K562 (cell line): ENCODE measurements at regions not wholly inside any gene's neighbourhood (a gene's known extent, or its start where the extent isn't known, plus 50 kb on each side); places are given as distances from the start of the nearest gene placed in this dataset.
"Not testable (repeated sequence)": the region's sequence is repeated elsewhere in the genome, so short reads cannot be mapped to it uniquely, and the experiment has no call there.

Source experiments
- BRD9 ChIP-seq: fragments of 450-650 bp; IDR thresholded peaks from 2 replicates; pipeline ENCODE4 v1.6.1; 2018; ENCODE audit warnings: low read depth; ENCODE audit not compliant: partially characterized antibody
- CBFB ChIP-seq: sonication (generic); formaldehyde crosslinking; IDR thresholded peaks from 2 replicates; pipeline ENCODE4 v1.4.0; 2020; ENCODE audit warnings: mild to moderate bottlenecking, missing genetic modification reagents
- CCNT2 ChIP-seq: IDR thresholded peaks from 2 replicates; pipeline ENCODE4 v1.6.1; 2011; ENCODE audit warnings: borderline replicate concordance, low read depth, mild to moderate bottlenecking, moderate library complexity, mixed read lengths, low read length; ENCODE audit not compliant: insufficient read length; ENCODE audit errors: extremely low read depth
- CTBP1 ChIP-seq: fragments of 450-650 bp; IDR thresholded peaks from 2 replicates; pipeline ENCODE4 v1.6.1; 2016; ENCODE audit warnings: borderline replicate concordance
- CXXC5 ChIP-seq: fragments of 250-450 bp; sonication (Bioruptor Pico); IDR thresholded peaks from 2 replicates; pipeline ENCODE4 v1.8.0; 2022; ENCODE audit warnings: inconsistent platforms, mild to moderate bottlenecking, moderate library complexity
- ESRRA ChIP-seq: fragments of 450-650 bp; IDR thresholded peaks from 2 replicates; pipeline ENCODE4 v1.6.1; 2014; ENCODE audit warnings: low read depth, mild to moderate bottlenecking, moderate library complexity, borderline replicate concordance
- GABPB1 ChIP-seq: sonication (generic); formaldehyde crosslinking; IDR thresholded peaks from 2 replicates; pipeline ENCODE4 v1.8.0; 2022; ENCODE audit warnings: mild to moderate bottlenecking, missing genetic modification reagents
- HDGF ChIP-seq: fragments of 450-650 bp; IDR thresholded peaks from 2 replicates; pipeline ENCODE4 v1.6.1; 2016
- KLF16 ChIP-seq: IDR thresholded peaks from 2 replicates; pipeline ENCODE4 v1.6.1; 2016; ENCODE audit warnings: antibody characterized with exemption
- L3MBTL2 ChIP-seq: fragments of 450-650 bp; IDR thresholded peaks from 2 replicates; pipeline ENCODE4 v1.6.1; 2016; ENCODE audit warnings: mild to moderate bottlenecking, moderate library complexity
- MAZ ChIP-seq, 2 experiments: fragments of 450-650 bp in 1 of 2; sonication (generic) in 1 of 2; formaldehyde crosslinking; IDR thresholded peaks in 1 of 2; conservative IDR thresholded peaks in 1 of 2; 2 replicates each; pipeline versions ENCODE4 v1.4.0 to v1.5.0; 2020; ENCODE audit warnings: mild to moderate bottlenecking in 1 of 2, missing genetic modification reagents in 1 of 2
- RCOR1 ChIP-seq, 2 experiments: IDR thresholded peaks; 2 replicates each; pipeline ENCODE4 v1.6.1; 2012; ENCODE audit warnings: low read depth in 2 of 2, low read length in 2 of 2, borderline replicate concordance in 1 of 2, improper control_type of control experiment in 1 of 2
- SMARCA4 ChIP-seq: fragments of 450-650 bp; IDR thresholded peaks from 2 replicates; pipeline ENCODE4 v1.6.1; 2016
- SMC3 ChIP-seq: conservative IDR thresholded peaks from 2 replicates; pipeline ENCODE4 v1.6.1; 2011; ENCODE audit warnings: low read depth, low read length, improper control_type of control experiment; ENCODE audit not compliant: insufficient read depth
- SOX6 ChIP-seq: fragments of 450-650 bp; IDR thresholded peaks from 2 replicates; pipeline ENCODE4 v1.6.1; 2014; ENCODE audit warnings: mild to moderate bottlenecking
- SPI1 ChIP-seq: IDR thresholded peaks from 2 replicates; pipeline ENCODE4 v1.6.1; 2011; ENCODE audit warnings: low read depth, low read length, control low read depth, borderline replicate concordance
- STAG1 ChIP-seq: sonication (generic); formaldehyde crosslinking; IDR thresholded peaks from 2 replicates; pipeline ENCODE4 v1.5.0; 2020; ENCODE audit warnings: missing genetic modification reagents, borderline replicate concordance
- XRCC5 ChIP-seq: fragments of 200-400 bp; formaldehyde crosslinking; IDR thresholded peaks from 2 replicates; pipeline ENCODE4 v1.6.1; 2017; ENCODE audit warnings: low read depth, mild to moderate bottlenecking, low read length
- YY1 ChIP-seq, 3 experiments: IDR thresholded peaks; 2 replicates each; pipeline ENCODE4 v1.6.1; 2011; ENCODE audit warnings: low read length in 2 of 3, mild to moderate bottlenecking in 2 of 3, moderate library complexity in 2 of 3, borderline replicate concordance in 1 of 3, control low read depth in 1 of 3, low read depth in 1 of 3; ENCODE audit not compliant: insufficient read depth in 3 of 3, insufficient replicate concordance in 2 of 3, control insufficient read depth in 1 of 3, insufficient read length in 1 of 3; ENCODE audit errors: extremely low read depth in 1 of 3
- ZBTB7A ChIP-seq: IDR thresholded peaks from 2 replicates; pipeline ENCODE4 v1.6.1; 2011; ENCODE audit warnings: low read depth, mild to moderate bottlenecking, low read length, moderate library complexity, borderline replicate concordance; ENCODE audit not compliant: control insufficient read depth
- ZNF263 ChIP-seq: sonication (generic); formaldehyde crosslinking; IDR thresholded peaks from 2 replicates; pipeline ENCODE4 v1.8.0; 2022; ENCODE audit warnings: mild to moderate bottlenecking, missing genetic modification reagents, borderline replicate concordance
- TF ChIP-seq, protein P1 (sequence below): fragments of 200-800 bp; sonication (Bioruptor generic); IDR thresholded peaks from 2 replicates; pipeline ENCODE4 v1.6.1; 2017; ENCODE audit warnings: missing genetic modification characterization, missing compliant biosample characterization
- TF ChIP-seq, protein P2 (sequence below), 2 experiments: IDR thresholded peaks in 1 of 2; conservative IDR thresholded peaks in 1 of 2; 2 replicates each; pipeline ENCODE4 v1.6.1; 2016; ENCODE audit warnings: low read depth in 2 of 2, mild to moderate bottlenecking in 1 of 2, missing compliant biosample characterization in 1 of 2, missing genetic modification characterization in 1 of 2, moderate library complexity in 1 of 2

DNA sequence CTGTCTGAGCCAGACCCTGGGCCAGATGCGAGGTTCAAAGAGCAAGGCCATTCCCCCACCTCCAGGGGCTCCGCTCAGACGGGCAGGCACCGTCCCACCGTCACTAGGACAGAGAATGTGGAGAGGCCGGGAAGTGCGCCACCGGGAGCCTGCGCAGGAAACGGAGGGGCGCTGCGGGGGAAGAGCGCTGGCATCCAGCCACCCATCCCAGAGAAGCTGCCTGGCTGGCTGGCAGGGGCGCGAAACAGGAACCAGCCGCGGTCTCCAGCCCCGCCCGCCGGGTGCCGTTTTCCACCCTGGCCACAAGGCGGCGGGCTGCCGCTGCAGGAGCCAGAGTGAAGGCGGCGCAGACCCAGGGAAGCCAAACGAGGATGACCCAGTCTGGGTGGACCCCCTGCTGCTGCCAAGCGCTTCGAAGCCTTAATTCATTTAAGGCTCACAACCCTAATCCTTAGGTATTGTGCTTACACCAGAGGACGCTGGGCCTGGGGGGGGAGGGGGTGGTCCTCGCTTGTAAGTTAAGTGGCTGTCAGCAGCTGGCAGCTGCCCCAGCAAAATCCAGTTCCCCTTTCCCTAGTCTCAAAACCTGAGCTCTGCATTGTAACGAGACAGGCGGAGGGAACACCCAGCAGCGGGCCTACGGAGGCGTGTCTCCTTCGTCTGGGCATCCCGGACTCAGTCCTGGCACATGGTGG, 114.8 kb upstream of the SMURF2 start (continued):
- TF ChIP-seq, protein P1, sequence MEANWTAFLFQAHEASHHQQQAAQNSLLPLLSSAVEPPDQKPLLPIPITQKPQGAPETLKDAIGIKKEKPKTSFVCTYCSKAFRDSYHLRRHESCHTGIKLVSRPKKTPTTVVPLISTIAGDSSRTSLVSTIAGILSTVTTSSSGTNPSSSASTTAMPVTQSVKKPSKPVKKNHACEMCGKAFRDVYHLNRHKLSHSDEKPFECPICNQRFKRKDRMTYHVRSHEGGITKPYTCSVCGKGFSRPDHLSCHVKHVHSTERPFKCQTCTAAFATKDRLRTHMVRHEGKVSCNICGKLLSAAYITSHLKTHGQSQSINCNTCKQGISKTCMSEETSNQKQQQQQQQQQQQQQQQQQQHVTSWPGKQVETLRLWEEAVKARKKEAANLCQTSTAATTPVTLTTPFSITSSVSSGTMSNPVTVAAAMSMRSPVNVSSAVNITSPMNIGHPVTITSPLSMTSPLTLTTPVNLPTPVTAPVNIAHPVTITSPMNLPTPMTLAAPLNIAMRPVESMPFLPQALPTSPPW (CRISPR knock-in tag): peak; percentile 76
- TF ChIP-seq SMARCA4 (0 out of 2 replicates have a peak, but pooled peaks have one; percentile 13), SPI1 (peak; percentile 80; the same call in 1 of the 2 replicates), ZNF263 (CRISPR knock-in tag) (peak; percentile 36; the same call in 1 of the 2 replicates), CTBP1 (peak; percentile 75; the same call in 1 of the 2 replicates), ZBTB7A (0 out of 2 replicates have a peak, but pooled peaks have one; percentile 63), ESRRA (peak; percentile 46; the same call in 1 of the 2 replicates), CBFB (CRISPR knock-in tag) (peak; percentile 41; the same call in 1 of the 2 replicates), XRCC5 (peak; percentile 82), CXXC5 (CRISPR knock-in tag) (0 out of 2 replicates have a peak, but pooled peaks have one; percentile 25), CCNT2 (peak; percentile 27), SMC3 (peak; percentile 87), SOX6 (0 out of 2 replicates have a peak, but pooled peaks have one; percentile 29), GABPB1 (CRISPR knock-in tag) (peak; percentile 51; the same call in 1 of the 2 replicates), KLF16 (0 out of 2 replicates have a peak, but pooled peaks have one; percentile 30), L3MBTL2 (peak; percentile 51; the same call in 1 of the 2 replicates), HDGF (0 out of 2 replicates have a peak, but pooled peaks have one; percentile 35), YY1 (IDR thresholded peaks at IDR 0.05; ENCODE audit: borderline replicate concordance in 1 of 3, control insufficient read depth in 1 of 3, extremely low read depth in 1 of 3, insufficient read depth in 3 of 3, insufficient read length in 1 of 3, insufficient replicate concordance in 2 of 3, low read depth in 1 of 3, low read length in 2 of 3) (peak in 1 of 3 experiments; percentile 42), RCOR1 (IDR thresholded peaks at IDR 0.05; ENCODE audit: borderline replicate concordance in 1 of 2, low read depth in 2 of 2, low read length in 2 of 2) (0 out of 4 replicates have a peak, but pooled peaks of 1 of the 2 experiments have one; percentile 11), MAZ (CRISPR knock-in tag; conservative IDR thresholded peaks at IDR 0.05 in 1 of 2, IDR thresholded peaks at IDR 0.05 in 1 of 2) (peak; percentile 88 to 98), BRD9 (peak; percentile 36), STAG1 (CRISPR knock-in tag) (peak; percentile 74; the same call in 1 of the 2 replicates)
- TF ChIP-seq, protein P2, sequence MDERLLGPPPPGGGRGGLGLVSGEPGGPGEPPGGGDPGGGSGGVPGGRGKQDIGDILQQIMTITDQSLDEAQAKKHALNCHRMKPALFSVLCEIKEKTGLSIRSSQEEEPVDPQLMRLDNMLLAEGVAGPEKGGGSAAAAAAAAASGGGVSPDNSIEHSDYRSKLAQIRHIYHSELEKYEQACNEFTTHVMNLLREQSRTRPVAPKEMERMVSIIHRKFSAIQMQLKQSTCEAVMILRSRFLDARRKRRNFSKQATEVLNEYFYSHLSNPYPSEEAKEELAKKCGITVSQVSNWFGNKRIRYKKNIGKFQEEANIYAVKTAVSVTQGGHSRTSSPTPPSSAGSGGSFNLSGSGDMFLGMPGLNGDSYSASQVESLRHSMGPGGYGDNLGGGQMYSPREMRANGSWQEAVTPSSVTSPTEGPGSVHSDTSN (CRISPR knock-in tag; IDR thresholded peaks at IDR 0.05; ENCODE audit: low read depth): not testable (repeated sequence)
- TF ChIP-seq, protein P2 (tag; conservative IDR thresholded peaks at IDR 0.05; ENCODE audit: low read depth): 0 out of 2 replicates have a peak, but pooled peaks have one; percentile 9
